ELR (cell line): ENCODE measurements at regions not wholly inside any gene's neighbourhood (a gene's known extent, or its start where the extent isn't known, plus 50 kb on each side); places are given as distances from the start of the nearest gene placed in this dataset.
"Not testable (repeated sequence)": the region's sequence is repeated elsewhere in the genome, so short reads cannot be mapped to it uniquely, and the experiment has no call there.

Experiments used
- DNase-seq: peaks from one replicate; pipeline ENCODE4 v3.0.0-alpha.2; 2015; ENCODE audit warnings: low read depth

DNA sequence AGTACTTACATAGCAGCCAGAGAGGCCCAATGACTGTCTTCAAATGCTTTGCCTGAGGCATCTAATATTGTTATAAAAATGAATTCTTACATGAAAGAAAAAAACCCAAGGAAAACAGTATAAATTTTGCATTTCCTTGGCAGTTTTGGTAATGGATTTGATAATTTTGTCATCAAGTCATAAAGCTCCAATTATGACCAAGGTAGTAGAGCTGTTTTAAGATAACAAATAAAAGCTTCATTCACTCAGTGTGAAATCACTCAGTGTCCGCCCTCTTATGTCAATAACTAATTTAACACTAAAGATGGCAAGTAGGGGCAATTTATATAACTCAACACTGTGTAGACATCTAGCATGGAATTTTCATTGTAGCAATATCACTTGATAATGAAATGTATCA lies 193.9 kb downstream of the ANKRD7 start:
- no peak for DNase-seq

DNA sequence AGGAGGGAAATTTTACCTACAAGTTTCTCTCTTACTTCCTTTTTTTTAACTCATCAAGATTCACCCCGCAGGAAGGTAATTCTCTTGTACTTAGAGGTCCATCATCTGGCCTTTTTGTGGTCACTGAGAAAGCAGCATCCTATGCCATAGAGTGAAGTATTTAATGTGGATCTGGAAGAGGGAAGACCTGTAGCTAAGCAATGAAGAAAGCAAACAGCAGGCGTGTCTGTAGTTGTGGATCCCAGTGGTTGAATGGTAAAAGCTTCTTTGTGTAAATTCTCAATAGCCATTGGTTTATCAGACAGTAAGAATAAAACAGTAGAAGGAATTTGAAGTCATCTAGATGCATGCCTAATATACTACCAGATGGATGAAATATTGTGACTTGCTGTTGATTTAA lies 196.4 kb downstream of the ANKRD7 start:
- DNase-seq, result no peak

DNA sequence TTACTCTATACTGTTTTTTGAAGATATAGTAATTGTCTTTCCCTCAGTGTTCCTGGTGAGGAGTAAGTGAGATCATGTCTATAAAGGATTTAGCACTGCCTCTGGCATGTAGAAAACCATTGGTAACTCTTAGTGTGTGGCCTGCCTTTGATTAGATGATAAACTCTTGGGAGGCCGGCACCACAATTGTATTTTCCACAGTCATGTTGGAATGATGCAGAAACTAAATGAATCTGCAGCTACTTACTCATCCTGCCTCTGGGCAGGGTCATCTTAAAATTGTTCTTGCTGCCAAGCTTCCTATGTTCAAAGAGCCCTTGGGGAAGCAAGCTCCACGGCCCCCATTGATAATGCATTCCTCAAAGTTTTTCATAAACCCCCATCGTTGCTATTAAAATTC lies 204.6 kb downstream of the ANKRD7 start:
- DNase-seq, result no peak

DNA sequence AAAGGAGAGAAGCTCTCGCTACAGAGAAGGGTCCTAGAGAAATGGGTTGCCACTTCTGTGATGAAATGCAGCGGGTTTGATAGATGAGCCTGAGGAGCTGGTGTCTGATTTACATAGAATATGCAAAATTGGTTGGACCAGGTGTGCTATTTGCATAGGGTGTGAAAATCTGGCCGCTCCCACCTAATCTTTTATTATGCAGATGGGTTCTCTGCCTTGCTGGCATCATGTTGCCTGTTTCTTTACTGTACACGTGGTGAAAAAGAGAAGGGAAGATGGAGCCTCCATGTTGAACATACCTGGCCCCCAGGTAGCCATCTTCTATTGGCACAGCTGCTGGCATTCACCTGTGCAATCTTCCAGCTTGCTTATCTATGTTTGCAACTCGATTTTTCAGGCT lies 212.2 kb downstream of the ANKRD7 start:
- no peak for DNase-seq

DNA sequence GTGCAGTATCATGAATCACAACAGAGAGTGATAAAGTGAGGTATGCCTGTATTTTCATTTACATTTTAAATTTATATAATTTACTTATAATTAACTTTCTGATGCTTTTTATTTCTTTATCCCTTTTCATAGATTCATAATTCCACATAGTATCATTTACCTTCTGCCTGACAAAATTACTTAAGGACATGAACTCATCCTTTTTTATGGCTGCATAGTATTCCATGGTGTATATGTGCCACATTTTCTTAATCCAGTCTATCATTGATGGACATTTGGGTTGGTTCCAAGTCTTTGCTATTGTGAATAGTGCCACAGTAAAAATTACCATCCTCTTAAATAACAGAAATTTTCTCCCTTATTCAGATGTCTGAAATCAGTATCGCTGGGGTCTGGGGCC lies 224.5 kb downstream of the ANKRD7 start:
- not testable (repeated sequence) for DNase-seq

DNA sequence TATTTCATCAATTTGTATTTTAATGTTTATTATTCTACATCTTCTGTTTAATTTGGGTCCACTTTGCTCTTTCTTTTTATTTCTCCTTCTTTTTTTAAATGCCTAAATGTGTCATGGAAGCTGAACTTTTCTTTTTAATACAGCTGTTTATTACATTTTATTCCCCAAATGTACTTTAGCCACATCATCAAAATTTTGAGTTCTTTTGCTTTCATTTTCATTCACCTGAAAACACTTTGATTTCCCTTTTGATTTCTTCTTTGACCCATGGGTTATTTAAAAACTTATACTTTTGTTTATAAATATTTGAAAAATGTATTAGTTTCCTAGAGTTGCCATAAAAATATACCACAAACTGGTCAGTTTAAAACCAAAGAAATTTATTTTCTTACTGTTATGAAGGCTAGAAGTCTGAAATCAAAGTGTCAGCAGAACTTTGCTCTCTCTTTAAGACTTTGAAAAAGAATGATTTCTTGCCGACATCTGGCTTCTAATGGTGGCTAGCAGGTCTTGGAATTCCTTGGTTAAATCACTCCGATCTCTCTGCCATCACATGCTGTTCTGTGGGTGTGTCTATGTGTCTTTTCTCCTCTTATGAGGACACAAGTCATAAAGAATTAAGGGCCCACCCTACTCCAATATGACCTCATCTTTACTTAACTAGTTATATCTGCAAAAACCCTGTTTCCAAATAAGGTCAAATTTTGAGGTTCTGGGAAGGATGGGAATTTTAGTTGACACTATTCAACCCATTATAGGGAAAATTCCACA lies 225.5 kb downstream of the ANKRD7 start:
- DNase-seq, result no peak

DNA sequence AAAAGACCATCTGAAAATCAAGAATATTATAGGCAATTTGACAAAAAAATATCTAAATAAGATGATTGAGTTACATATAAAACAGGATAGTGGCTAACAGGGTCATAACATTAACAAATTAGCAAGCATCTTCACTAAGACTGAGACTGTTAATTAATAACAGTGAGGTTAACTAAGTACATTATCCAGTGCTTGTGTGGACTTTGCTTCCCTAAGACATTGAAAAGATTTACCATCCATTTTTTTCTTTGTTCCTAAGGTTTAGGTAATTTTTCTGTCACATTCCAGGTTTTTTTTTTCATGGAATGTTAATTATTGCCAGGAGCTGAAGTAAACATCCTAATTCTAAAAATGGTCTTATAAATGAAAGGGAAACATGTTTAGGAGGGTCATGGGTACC lies 227.6 kb downstream of the ANKRD7 start:
- DNase-seq, result no peak

DNA sequence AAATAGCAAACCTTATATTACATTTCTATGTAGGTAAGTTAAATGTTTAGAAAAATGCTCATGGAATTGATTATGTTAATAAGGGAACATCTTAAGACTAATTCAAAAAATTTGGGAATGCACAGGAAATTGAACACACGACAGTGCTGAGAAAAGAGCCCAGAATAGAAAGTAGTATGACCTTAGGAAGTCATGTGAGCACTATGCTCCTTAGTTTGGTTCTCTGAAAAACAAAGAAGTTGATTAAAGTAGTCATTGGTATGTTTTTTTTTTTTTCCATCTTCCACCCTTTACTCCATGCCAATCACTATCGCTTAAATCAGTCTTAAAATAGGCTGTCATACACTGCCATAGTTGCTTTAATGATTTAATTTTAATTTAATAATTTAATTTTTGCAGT lies 242.9 kb downstream of the ANKRD7 start:
- DNase-seq, result no peak

DNA sequence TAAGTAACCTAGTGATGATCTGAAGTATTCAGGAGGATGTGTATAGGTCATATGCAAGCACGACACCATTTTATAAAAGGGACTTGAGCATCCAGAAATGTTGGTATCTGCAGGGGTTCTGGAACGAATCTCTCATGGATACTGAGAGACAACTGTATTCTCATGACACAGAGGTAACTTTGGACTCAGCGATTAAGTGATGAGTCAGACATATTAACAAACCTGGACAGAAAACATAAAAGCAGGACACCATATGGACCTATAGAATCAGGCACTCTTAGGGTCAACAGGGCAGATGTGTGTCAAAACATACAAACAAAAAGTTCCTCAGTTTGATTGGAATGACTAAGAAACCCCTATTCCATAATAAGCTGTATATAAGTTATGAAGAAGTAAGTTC lies 248.1 kb downstream of the ANKRD7 start:
- DNase-seq, result no peak

DNA sequence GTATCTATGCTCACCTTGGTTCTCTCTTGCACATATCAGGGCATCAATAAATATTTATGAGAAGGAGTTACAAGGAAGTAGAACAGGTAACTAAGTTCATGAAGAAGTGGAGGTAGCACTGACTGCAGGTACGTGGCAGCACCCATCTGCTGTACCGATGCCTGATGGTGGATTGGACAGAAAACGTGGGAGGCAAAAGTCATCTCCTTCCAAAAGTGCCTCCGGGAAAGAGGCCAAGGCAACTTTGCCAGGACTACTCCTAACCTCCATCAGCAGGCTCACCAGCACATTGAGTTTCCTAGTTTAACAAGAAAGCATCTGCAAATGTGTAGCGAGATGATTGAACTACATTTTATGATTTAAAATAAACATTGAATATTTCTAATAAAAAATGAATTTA lies 248.8 kb downstream of the ANKRD7 start:
- no peak for DNase-seq

DNA sequence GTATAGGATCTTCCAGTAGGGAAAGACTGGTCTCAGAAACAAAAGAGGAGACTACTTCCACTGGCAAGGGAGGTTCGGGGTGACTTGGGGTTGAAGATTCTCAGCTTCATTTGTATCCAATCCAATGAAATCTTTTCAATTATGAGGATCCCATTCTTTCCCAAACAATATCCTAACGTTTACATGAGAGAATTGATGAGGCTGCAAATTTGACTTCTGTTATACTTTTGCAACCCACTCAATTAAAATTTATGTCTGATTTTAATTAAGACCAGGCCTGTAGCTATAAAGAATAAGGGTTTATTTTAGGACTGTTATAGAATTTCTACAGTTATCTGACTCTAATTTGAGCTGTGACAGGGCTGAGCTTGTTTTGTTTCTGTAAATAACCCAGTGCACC lies 251.5 kb downstream of the ANKRD7 start:
- no peak for DNase-seq

DNA sequence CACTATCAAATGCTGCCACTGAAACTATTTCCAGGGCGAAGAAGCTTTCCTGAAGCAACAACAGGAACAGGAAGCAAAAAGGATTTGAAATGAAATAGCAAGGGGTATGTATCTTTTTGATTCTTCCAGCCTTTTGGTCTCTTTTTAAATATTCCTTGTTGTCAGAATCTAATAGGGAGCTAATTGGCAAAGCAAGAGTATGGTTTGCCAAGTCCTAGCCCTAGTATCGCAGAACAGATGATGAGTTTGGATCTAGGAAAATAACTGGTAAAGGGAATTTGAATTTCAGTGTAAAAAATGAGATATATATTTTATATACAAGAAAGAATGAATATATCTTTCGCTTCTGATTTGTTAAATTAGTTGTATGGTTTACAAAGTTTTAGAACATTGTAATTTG lies 252.5 kb downstream of the ANKRD7 start:
- no peak for DNase-seq

DNA sequence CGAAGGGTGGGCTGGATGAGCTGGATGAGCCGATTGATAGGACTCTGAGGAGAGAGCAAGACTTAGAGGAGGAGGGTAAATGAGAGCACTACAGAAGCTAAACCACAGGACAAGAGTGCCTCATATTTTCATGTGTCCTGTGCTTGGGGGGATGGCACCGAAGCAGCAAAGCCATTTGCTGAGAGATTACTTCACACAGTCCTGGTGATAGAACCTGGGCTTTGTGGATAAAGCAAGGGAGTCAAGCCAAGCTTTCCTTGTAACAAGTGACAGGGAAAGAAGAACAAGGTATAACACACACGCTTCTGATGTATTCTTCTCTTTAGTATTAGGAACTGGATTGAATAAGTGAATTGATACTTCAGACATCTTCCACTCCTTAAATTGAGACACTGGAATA lies 253.7 kb downstream of the ANKRD7 start:
- no peak for DNase-seq

DNA sequence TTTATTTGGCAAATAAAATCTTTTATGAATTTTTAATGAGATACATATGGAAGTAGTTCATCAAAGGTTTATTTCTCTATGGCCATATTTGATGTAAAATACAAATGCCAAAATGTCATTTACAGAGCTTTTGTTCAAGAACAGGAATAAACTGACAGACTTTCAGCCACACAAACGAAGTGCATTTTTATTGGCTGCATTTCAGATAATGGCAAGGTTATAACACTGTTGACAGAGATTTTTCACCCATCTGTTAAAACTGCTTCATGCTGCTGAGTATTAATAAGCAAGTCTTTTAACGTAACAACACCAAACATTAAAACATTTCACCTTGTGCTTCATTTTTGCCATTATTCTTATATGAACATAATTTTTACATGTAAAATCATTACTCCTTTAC lies 254.4 kb downstream of the ANKRD7 start:
- no peak for DNase-seq

DNA sequence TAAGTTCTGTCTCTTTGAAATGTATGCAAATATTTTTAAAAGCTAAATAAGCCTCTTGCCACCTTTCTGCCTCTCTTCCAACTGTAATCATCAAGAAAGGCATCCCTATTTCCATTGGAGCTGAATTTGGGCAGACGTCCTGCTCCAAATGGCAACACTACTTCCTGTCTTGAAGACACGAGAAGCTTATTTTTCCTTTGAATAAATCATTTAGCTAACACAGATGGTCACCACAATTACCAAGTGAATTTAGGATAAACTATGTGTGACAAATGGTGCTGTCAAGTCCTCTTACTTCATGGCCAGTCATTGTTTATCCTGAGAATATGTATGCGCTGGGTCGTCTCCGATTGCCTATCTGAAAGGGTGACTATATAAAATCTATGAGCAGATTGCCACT lies 268.0 kb downstream of the ANKRD7 start:
- DNase-seq, result no peak

DNA sequence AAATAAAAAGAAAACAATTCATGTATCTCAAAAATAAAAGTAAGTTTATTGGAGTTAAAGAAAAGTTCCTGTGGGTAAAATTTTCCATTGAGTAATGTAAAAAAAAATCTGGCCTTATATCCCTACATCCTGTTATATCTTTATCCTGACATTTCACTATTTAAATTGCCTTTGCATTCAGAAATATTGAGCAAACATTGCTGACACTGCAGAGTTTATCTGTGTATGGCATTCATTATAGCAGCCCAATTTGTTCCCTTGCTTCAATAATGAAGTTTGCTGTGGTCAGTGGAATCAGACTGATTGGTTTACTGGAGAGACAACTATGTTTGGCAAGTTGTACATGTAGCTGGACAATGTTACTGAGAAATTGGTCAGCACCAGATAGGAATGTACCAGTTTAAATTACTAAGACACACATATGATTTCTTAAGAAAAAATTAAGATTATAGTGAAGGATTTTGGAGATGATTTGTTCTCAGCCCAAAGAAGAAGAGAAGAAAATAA lies 271.7 kb downstream of the ANKRD7 start:
- DNase-seq, result no peak

DNA sequence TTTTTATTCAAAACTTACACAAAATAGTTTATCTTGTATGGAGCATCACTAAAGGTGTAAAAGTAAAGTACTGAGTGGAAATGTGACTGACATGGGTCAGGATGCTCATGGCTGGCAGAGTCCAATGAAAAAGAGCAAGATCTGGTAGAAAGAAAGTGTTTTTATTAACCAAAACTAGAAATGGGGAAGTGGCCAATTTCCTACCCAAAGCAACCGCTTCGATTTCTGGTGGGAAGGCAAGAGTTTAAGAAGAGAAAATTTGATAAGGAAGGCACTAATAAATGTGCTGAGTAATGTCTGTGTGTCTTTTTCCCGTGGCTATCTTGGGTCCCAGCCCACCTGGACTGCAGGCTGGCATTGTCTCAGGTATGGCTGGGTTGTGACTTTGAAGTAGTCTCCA lies 277.7 kb downstream of the ANKRD7 start:
- no peak for DNase-seq

DNA sequence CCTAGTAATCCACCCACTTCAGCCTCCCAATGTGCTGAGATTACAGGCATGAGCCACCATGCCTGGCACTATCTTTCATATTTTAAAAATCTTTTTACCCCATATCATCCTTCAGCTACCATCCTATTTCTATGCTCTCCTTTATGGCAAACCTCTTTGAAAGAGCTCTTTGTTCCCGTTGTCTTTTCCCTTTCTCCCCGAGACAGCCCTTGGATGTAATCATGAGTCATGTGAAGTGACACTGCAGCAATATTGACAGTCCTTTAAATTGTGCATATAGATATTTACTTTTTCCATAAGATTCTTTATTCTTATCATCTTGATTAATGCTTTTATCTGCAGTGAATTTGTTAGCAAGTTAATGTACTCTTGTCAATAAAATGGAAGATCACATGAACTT lies 286.6 kb downstream of the ANKRD7 start:
- no peak for DNase-seq

DNA sequence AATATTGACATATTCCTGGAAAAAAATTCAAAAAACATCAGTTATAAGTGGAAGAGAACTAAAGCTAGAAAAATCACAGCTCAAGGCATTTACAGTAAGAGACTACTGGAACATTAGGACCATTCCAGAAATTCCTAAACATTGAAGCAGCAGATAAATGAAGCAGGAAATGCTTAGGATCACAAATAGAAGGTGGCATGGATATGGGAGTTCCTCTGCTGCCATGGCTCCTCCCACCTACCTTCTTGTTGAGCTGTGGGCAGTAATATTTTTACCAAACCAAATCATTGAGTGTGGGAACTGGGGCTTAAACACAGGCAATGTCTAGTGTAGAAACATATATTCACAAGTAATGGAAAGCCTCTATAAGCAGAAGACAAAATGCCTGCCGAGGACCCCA lies 292.8 kb downstream of the ANKRD7 start:
- no peak for DNase-seq

DNA sequence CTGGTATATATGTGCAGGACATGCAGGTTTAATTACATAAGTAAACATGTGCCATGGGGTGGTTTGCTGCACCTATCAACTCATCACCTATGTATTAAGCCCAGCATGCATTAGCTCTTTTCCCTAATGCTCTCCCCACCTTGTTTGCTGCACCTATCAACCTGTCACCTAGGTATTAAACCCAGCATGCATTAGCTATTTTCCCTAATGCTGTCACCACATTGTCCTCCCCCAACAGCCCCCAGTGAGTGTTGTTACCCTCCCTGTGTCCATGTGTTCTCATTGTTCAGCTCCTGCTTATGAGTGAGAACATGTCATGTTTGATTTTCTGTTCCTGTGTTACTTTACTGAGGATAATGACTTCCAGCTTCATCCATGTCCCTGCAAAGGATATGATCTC lies 300.5 kb downstream of the ANKRD7 start:
- no peak for DNase-seq

DNA sequence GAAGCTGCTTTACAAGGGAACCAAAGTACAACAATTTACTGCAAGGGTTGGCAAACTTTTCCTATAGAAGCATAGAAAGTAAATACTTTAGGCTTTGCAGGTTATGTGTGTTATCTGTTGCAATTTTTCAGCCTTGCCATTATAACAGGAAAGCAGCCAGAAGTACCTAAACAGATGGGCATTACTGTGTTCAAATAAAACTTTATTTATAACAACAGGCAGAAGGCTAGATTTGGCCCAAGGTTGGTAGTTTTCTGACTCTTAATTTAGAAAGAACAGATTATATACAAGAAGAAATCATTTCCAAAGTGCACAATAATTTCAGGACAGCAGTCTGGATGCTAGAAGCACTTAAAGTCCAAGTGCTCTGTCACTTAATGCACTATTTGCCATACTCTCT lies 307.1 kb downstream of the ANKRD7 start:
- DNase-seq, result no peak

DNA sequence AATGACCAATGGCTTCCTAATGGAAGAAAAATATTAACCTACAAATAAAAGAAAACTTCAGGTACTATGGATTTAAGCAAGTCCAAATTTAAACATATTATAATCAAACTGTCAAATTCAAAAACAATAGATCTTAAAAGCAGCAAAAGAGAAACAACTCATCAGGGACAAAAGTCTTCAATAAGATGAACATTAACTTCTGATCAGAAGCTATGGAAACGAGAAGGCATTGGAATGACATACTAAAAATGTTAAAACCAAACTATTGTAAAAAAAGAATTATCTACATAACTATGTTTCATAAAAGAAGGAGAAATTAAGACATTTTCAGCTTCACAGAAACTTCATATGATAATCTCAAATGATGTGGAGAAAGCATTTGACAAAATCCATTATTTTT lies 334.7 kb downstream of the ANKRD7 start:
- DNase-seq, result no peak

DNA sequence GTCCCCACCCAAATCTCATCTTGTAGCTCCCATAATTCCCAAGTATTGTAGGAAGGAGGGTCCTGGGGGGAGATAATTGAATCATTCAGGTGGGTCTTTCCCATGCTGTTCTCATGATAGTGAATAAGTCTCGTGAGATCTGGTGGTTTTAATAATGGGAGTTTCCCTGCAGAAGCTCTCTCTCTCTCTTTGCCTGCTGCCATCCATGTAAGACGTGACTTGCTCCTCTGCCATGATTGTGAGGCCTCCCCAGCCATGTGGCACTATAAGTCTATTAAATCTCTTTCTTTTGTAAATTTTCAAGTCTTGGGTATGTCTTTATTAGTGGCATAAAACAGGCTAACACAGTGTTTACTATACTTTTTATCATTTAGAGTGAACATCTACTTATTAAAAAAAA lies 338.8 kb downstream of the ANKRD7 start:
- no peak for DNase-seq

DNA sequence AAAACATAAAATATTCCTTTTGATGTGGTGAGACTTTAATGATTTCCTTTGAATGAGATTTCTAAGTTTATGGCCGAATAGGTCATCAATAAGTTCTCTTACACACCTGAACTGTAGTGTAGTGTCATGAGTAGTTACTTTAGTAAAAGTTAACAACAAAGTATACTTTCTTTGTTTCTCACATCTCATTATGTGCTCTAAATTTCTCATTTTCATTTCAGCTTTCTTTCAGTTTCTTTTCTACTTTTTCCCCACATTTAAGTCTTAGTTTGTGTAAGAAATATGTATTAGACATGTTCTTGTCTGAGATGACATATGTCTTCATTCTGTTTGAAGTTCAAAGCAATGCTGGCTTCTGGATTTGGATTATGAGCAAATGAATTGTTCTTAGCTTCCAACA lies 348.1 kb downstream of the ANKRD7 start:
- no peak for DNase-seq
